IMR-90 (cell line): ENCODE measurements at regions not wholly inside any gene's neighbourhood (a gene's known extent, or its start where the extent isn't known, plus 50 kb on each side); places are given as distances from the start of the nearest gene placed in this dataset.

ENCODE experiments used
- ATAC-seq: fragments of 200-7000 bp; cut with Tn5 transposase; 2 replicates; pipeline ENCODE4 v1.9.1; 2020; ENCODE audit warnings: low read depth, mild to moderate bottlenecking, moderate library complexity
- BruUV-seq: library from RNA; stranded (reverse); fragments of 400-500 nt; replicated peaks from 2 replicates; lab custom pipeline; 2021; lab: Mats Ljungman, UMichigan
- CTCF ChIA-PET: fragments of 300-600 bp; formaldehyde crosslinking; extraction: SDS; loops from one replicate; lab custom pipeline; 2021; ENCODE audit warnings: antibody characterized with exemption; lab: Yijun Ruan, JAX
- POLR2A ChIA-PET: fragments of 300-600 bp; sonication (Branson Sonifier 250); formaldehyde crosslinking; loops from one replicate; lab custom pipeline; 2022; ENCODE audit warnings: antibody characterized with exemption; ENCODE audit not compliant: unreplicated experiment; lab: Charles Lee
- DNase-seq: peaks from one replicate; pipeline ENCODE4 v3.0.0; 2013
- H2AFZ ChIP-seq: replicated peaks from 2 replicates; pipeline ENCODE3; 2013; ENCODE audit warnings: low read length, mild to moderate bottlenecking; ENCODE audit not compliant: poor library complexity
- H2AK5ac ChIP-seq: 2 replicates; pipeline ENCODE4 v1.6.1; 2013; ENCODE audit warnings: low read depth, low read length, inconsistent platforms
- H2AK9ac ChIP-seq: replicated peaks from 2 replicates; pipeline ENCODE3; 2013; ENCODE audit warnings: mild to moderate bottlenecking, low read depth, low read length, moderate library complexity; ENCODE audit not compliant: poor library complexity
- H2BK120ac ChIP-seq: 2 replicates; pipeline ENCODE4 v1.6.1; 2013; ENCODE audit warnings: low read depth, low read length, inconsistent platforms
- H2BK15ac ChIP-seq: 3 replicates; pipeline ENCODE4 v1.6.1; 2013; ENCODE audit warnings: low read depth, low read length, inconsistent platforms
- H2BK20ac ChIP-seq: 2 replicates; pipeline ENCODE4 v1.6.1; 2013; ENCODE audit warnings: low read depth, mild to moderate bottlenecking, inconsistent platforms, low read length, moderate library complexity
- H2BK5ac ChIP-seq: 2 replicates; pipeline ENCODE4 v1.6.1; 2013; ENCODE audit warnings: mild to moderate bottlenecking, low read depth, low read length, inconsistent platforms; ENCODE audit not compliant: poor library complexity, severe bottlenecking
- H3K14ac ChIP-seq: replicated peaks from 2 replicates; pipeline ENCODE4 v1.6.1; 2013; ENCODE audit warnings: low read depth, low read length, inconsistent platforms
- H3K18ac ChIP-seq: 2 replicates; pipeline ENCODE4 v1.6.1; 2013; ENCODE audit warnings: low read depth, low read length, control low read depth
- H3K23ac ChIP-seq: 2 replicates; pipeline ENCODE4 v1.6.1; 2013; ENCODE audit warnings: low read depth, low read length, inconsistent platforms
- H3K27ac ChIP-seq: 2 replicates; pipeline ENCODE4 v1.5.1; 2013; ENCODE audit warnings: mild to moderate bottlenecking, control low read depth, low read length; ENCODE audit not compliant: insufficient read depth
- H3K27me3 ChIP-seq: 2 replicates; pipeline ENCODE4 v1.6.1; 2013; ENCODE audit warnings: low read length; ENCODE audit not compliant: control insufficient read depth, insufficient read depth
- H3K36me3 ChIP-seq: 2 replicates; pipeline ENCODE4 v1.6.1; 2013; ENCODE audit warnings: low read length, mixed read lengths; ENCODE audit not compliant: control insufficient read depth, insufficient read depth
- H3K4ac ChIP-seq: 2 replicates; pipeline ENCODE4 v1.6.1; 2013; ENCODE audit warnings: low read depth, low read length, inconsistent platforms
- H3K4me1 ChIP-seq: 2 replicates; pipeline ENCODE4 v1.6.1; 2013; ENCODE audit warnings: low read length, mixed read lengths; ENCODE audit not compliant: control insufficient read depth, insufficient read depth
- H3K4me2 ChIP-seq: 2 replicates; pipeline ENCODE4 v1.6.1; 2013; ENCODE audit warnings: low read depth, mild to moderate bottlenecking, control low read depth, low read length, moderate library complexity
- H3K4me3 ChIP-seq: 2 replicates; pipeline ENCODE4 v1.5.1; 2013; ENCODE audit warnings: low read depth, mild to moderate bottlenecking, control low read depth, low read length, moderate library complexity; ENCODE audit not compliant: insufficient read depth
- H3K56ac ChIP-seq: 2 replicates; pipeline ENCODE4 v1.6.1; 2013; ENCODE audit warnings: low read length, inconsistent platforms; ENCODE audit not compliant: insufficient read depth; ENCODE audit errors: extremely low read depth
- H3K79me1 ChIP-seq, 2 experiments: 2 replicates each; pipeline ENCODE4 v1.6.1; 2013; ENCODE audit warnings: low read length in 2 of 2, inconsistent platforms in 1 of 2, low read depth in 1 of 2
- H3K9ac ChIP-seq: 2 replicates; pipeline ENCODE4 v1.6.1; 2013; ENCODE audit warnings: low read depth, low read length, control low read depth
- H3K9me1 ChIP-seq: 2 replicates; pipeline ENCODE4 v1.6.1; 2013; ENCODE audit warnings: low read length, inconsistent platforms; ENCODE audit not compliant: insufficient read depth
- H3K9me3 ChIP-seq: 2 replicates; pipeline ENCODE4 v1.6.1; 2013; ENCODE audit warnings: low read length; ENCODE audit not compliant: control insufficient read depth, insufficient read depth
- H4K20me1 ChIP-seq: 2 replicates; pipeline ENCODE4 v1.6.1; 2013; ENCODE audit warnings: low read length, inconsistent platforms; ENCODE audit not compliant: insufficient read depth
- H4K5ac ChIP-seq: 2 replicates; pipeline ENCODE4 v1.6.1; 2013; ENCODE audit warnings: mild to moderate bottlenecking, low read depth, low read length, control low read depth
- H4K8ac ChIP-seq, 2 experiments: 2 replicates each; pipeline ENCODE4 v1.6.1; 2013; ENCODE audit warnings: low read depth in 2 of 2, low read length in 2 of 2, control low read depth in 1 of 2, inconsistent platforms in 1 of 2
- H4K91ac ChIP-seq: 2 replicates; pipeline ENCODE4 v1.6.1; 2013; ENCODE audit warnings: low read depth, low read length, inconsistent platforms; ENCODE audit not compliant: insufficient read depth
- BHLHE40 ChIP-seq: fragments of 150-350 bp; IDR thresholded peaks from 2 replicates; pipeline ENCODE4 v1.6.1; 2016; ENCODE audit warnings: mild to moderate bottlenecking, low read depth, low read length
- CEBPB ChIP-seq: IDR thresholded peaks from 2 replicates; pipeline ENCODE4 v1.6.1; 2012; ENCODE audit warnings: low read depth, low read length, improper control_type of control experiment
- CHD1 ChIP-seq: IDR thresholded peaks from 2 replicates; pipeline ENCODE4 v1.6.1; 2012; ENCODE audit warnings: low read depth, low read length, improper control_type of control experiment
- CTCF ChIP-seq: conservative IDR thresholded peaks from 2 replicates; pipeline ENCODE4 v1.5.1; 2012; ENCODE audit warnings: mild to moderate bottlenecking, low read depth, low read length, improper control_type of control experiment
- FOS ChIP-seq: fragments of 150-350 bp; IDR thresholded peaks from 2 replicates; pipeline ENCODE4 v1.6.1; 2016; ENCODE audit warnings: low read depth, low read length
- MAFK ChIP-seq: IDR thresholded peaks from 2 replicates; pipeline ENCODE4 v1.6.1; 2012; ENCODE audit warnings: low read depth, low read length, improper control_type of control experiment
- MAZ ChIP-seq: IDR thresholded peaks from 2 replicates; pipeline ENCODE4 v1.6.1; 2012; ENCODE audit warnings: low read depth, mild to moderate bottlenecking, low read length, improper control_type of control experiment, moderate library complexity, borderline replicate concordance
- NFE2L2 ChIP-seq: fragments of 150-350 bp; IDR thresholded peaks from 2 replicates; pipeline ENCODE4 v1.6.1; 2016; ENCODE audit warnings: low read depth, mild to moderate bottlenecking, low read length
- POLR2A ChIP-seq: IDR thresholded peaks from 2 replicates; pipeline ENCODE4 v1.6.1; 2012; ENCODE audit warnings: mild to moderate bottlenecking, low read depth, low read length
- RAD21 ChIP-seq: IDR thresholded peaks from 2 replicates; pipeline ENCODE4 v1.6.1; 2012; ENCODE audit warnings: low read length, improper control_type of control experiment
- RCOR1 ChIP-seq: IDR thresholded peaks from 2 replicates; pipeline ENCODE4 v1.6.1; 2012; ENCODE audit warnings: mild to moderate bottlenecking, low read length, improper control_type of control experiment; ENCODE audit not compliant: insufficient replicate concordance
- RFX5 ChIP-seq: IDR thresholded peaks from 2 replicates; pipeline ENCODE4 v1.8.0; 2012; ENCODE audit warnings: low read depth, mild to moderate bottlenecking, low read length, moderate library complexity
- SMC3 ChIP-seq: fragments of 150-350 bp; IDR thresholded peaks from 2 replicates; pipeline ENCODE4 v1.6.1; 2016; ENCODE audit warnings: low read depth, mild to moderate bottlenecking, antibody characterized with exemption, low read length, moderate library complexity
- WGBS, 2 experiments: methylation state at CpG; one replicate each; pipeline versions ENCODE4 v1.1.5 to v1.1.7; 2013; ENCODE audit warnings: missing lambda C conversion rate in 2 of 2; ENCODE audit not compliant: insufficient read length in 1 of 2; ENCODE audit errors: extremely low coverage in 2 of 2; 5-methylcytosine and 5-hydroxymethylcytosine counted together
- dilution Hi-C: fragments of 300-500 bp; cut with HindIII; formaldehyde crosslinking; loops from one replicate; pipeline ENCODE4 v1.14.3; 2018; ENCODE audit warnings: low sequenced_read_pairs; ENCODE audit not compliant: unreplicated experiment
- in situ Hi-C: fragments of 300-500 bp; cut with MboI; formaldehyde crosslinking; loops from 3 replicates; pipeline ENCODE4 v1.14.3; 2019; ENCODE audit warnings: low sequenced_read_pairs, inconsistent platforms, mixed read lengths
- intact Hi-C: fragments of 100-400 bp; cut with micrococcal nuclease; formaldehyde crosslinking; loops from 2 replicates; pipeline ENCODE4 v1.10.0; 2022
- TF ChIP-seq, protein P1 (sequence below): fragments of 150-350 bp; IDR thresholded peaks from 2 replicates; pipeline ENCODE4 v1.6.1; 2017; ENCODE audit warnings: mild to moderate bottlenecking, antibody characterized with exemption, low read length, low read depth

DNA sequence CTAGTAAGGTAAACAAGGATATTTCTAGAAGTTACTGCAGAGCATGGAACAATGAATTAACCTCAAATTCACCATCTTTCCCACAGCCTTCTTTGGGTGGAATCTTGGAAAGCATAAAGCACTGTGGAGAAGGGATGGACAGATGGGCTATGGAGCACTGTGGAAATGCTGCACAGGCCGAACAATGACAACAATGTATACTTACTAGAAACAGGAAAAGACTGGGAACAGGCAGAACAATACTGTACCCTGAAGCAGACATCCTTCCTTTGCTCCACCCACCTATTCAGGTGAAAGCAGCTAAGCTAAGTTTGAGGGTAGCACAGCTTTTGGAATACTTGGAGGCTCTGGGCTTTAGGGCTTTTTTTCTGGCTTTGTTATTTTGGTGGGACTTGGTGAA, 250.6 kb upstream of the KLF8 start:
- Histone ChIP-seq H3K4me3 (no peak overlapping the region), H3K9ac (no peak overlapping the region), H3K4me1 (no peaks in the 10 kb centered on the region), H3K27ac (no peak overlapping the region), H3K18ac (no peak overlapping the region), H3K79me1 (no peaks in the 10 kb centered on the region), H2AK9ac (no peak overlapping the region), H3K4ac (no peak overlapping the region), H3K23ac (no peak overlapping the region), H3K9me1 (no peaks in the 10 kb centered on the region), H4K20me1 (no peaks in the 10 kb centered on the region), H3K9me3 (no peaks in the 10 kb centered on the region), H4K5ac (no peak overlapping the region), H2AFZ (no peak overlapping the region), H3K36me3 (no peaks in the 10 kb centered on the region), H3K4me2 (no peak overlapping the region), H2BK5ac (no peak overlapping the region), H2AK5ac (no peak overlapping the region), H4K8ac (no peak overlapping the region), H2BK120ac (no peak overlapping the region), H3K14ac (no peak overlapping the region), H3K27me3 (no peaks in the 10 kb centered on the region), H2BK20ac (no peak overlapping the region), H4K91ac (no peak overlapping the region), H2BK15ac (no peak overlapping the region), H3K56ac (no peak overlapping the region)
- POLR2A ChIA-PET, result no interaction called here
- intact Hi-C loops, result no loop called here
- TF ChIP-seq CEBPB (no peak), BHLHE40 (no peak), CHD1 (no peak), MAZ (no peak), SMC3 (no peak), FOS (no peak), CTCF (no peak), NFE2L2 (no peak), POLR2A (no peak), RAD21 (no peak), RFX5 (no peak), MAFK (no peak), RCOR1 (no peak)
- TF ChIP-seq, protein P1, sequence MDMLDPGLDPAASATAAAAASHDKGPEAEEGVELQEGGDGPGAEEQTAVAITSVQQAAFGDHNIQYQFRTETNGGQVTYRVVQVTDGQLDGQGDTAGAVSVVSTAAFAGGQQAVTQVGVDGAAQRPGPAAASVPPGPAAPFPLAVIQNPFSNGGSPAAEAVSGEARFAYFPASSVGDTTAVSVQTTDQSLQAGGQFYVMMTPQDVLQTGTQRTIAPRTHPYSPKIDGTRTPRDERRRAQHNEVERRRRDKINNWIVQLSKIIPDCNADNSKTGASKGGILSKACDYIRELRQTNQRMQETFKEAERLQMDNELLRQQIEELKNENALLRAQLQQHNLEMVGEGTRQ, result no peak
- no peak for ATAC-seq
- BruUV-seq, result no TSS peak
- DNase-seq, result no peak
- CTCF ChIA-PET, result no interaction called here
- in situ Hi-C loops, result no loop called here
- dilution Hi-C loops, result no loop called here
- no CpG with 5 or more reads among the region's 1 CpG for WGBS, 2 experiments
